RKO (cell line): ENCODE measurements at regions not wholly inside any gene's neighbourhood (a gene's known extent, or its start where the extent isn't known, plus 50 kb on each side); places are given as distances from the start of the nearest gene placed in this dataset.

Experiments
- DNase-seq: peaks from one replicate; pipeline ENCODE4 v3.0.0-alpha.2; 2016; ENCODE audit warnings: low spot score

GRCh38 chr12:90257927-90258624 is 549.4 kb upstream of the ATP2B1 start:
- no peak for DNase-seq

DNA sequence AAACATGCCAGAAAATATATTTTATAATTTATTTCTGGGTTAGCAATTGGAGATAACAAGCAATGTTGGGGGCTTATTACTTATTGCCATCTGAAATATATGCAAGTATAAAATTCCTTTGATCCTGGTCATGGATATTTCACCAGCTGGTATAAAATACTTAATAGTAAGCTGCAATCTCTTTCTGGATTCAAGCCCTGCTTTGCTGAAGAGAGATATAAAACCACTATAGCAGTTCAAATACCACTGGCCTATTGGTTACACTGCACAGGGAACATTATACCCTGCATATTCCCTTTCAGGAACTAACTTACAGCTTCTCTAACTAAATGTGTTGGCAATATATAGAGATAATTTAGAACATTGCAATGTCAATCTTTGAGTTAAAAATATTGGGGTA is 546.2 kb upstream of the ATP2B1 start:
- DNase-seq: no peak

GRCh38 chr12:90253674-90254181 is 545.1 kb upstream of the ATP2B1 start:
- peak; percentile 84 for DNase-seq

GRCh38 chr12:90253136-90253535 is 544.5 kb upstream of the ATP2B1 start:
- no peak for DNase-seq

- no peak for DNase-seq
These were observed 542.1 kb upstream of the ATP2B1 start for GRCh38 chr12:90250766-90251165.

- DNase-seq: no peak
These were observed 541.4 kb upstream of the ATP2B1 start for GRCh38 chr12:90250042-90250441.

DNA sequence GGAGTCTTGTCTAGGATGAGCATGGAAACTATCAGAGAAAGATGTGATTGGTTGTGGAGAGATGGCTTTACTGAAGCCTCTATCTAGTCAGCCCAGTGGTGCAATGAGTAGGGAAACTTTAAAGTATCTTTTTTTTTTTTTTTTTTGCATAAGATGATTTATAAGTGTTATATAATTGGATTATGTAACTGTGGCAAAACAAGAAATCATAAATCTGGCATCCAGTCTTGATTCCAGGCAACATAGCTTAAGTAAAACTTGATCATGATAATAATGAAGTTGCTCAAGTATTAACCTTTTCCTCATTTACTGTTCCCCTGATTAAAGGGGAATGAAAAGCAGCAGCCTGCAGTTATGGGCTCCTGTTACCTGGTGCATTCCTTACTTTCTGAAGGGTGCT is 538.0 kb upstream of the ATP2B1 start:
- DNase-seq: no peak

DNA sequence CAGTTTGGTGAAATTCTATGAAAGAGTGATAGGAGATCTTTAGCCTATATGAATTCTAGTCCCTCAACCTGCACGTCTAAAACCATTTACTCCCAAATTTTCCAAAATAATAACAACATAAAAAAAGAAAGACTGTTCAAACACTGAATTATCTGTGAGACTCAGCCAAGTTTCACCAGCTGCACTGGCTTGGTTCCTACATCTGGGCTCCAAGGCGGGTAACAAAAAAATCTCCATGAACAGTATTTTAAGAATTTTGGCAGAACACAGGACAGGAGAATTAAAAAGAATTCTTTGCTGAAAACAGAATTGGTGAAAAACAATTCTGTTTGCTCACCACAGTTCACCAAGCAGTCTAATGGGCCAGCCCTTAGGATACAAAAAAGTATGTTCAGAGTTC is 536.8 kb upstream of the ATP2B1 start:
- no peak for DNase-seq

- DNase-seq: no peak
These were observed 535.6 kb upstream of the ATP2B1 start for GRCh38 chr12:90244232-90244631.

- DNase-seq: no peak
These were observed 534.6 kb upstream of the ATP2B1 start for GRCh38 chr12:90243211-90243610.

DNA sequence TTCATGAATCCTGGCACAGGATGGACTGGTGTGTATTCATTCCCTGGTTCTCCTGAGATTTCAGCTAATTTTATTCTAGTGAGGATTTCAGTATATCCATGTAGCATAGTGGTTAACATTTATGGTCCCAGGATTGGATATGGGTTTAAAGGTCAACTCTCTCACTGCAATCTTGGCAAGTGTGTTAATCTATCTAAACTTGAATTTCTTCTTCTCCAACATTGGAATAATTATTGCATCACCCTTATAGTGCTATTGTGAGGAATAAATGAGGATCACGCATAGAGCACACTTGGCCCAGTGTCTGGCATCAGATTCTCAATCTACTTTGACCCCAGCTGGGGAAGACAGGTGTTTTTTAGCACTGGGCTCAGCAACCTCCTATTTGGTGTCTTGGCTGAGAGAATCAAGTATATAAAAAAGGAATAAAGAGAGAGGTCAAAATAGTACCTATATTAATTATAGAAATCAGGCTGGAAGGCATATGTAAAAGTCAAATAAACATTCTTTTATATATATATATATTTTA is 531.2 kb upstream of the ATP2B1 start:
- DNase-seq: no peak

DNA sequence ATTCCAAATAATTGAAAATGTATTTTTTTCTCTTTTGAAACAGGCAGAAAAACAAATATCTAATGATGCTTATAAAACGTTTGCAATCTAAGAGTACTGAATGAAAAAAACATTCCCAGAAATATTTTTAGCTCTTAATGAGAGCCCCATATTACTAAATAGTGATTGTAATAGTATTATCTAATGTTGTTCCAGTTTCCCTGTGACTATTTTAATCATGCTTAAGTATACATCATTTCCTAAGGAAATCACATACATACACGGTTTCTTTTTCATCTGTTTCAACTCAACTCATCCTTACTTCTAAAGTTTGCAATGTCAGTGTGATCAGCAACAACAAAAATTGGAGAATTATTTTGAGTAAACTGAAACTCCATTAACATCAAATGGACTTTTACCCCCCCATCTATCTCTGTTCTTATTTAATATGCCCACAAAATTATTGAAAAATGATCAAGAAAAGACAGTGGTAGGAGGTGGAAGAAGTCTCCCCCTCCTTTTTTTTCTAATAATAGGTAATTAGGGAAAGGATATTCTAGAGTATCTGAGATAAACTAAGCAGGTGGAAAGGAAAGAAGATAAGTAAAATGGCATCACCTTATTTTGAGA is 530.1 kb upstream of the ATP2B1 start:
- DNase-seq: no peak

GRCh38 chr12:90237841-90238240 is 529.2 kb upstream of the ATP2B1 start:
- no peak for DNase-seq

DNA sequence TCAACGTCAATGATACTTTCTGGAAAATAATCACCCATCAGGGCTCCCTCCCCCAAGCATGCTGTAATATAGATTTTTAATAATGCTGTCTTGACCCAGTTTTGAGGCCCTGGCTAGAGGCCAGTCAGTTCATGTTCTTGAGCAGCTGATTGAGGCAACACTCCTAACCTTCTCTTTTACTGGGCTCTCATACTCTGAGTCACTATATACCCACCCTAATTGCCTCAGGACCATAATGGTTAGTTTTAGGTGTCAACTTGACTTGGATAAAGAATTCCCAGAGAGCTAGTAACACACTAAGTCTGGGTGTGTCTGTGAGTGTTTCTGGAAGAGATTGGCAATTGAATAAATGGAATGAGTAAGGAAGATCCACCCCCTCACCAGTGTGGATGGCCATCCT is 527.0 kb upstream of the ATP2B1 start:
- no peak for DNase-seq

- DNase-seq: no peak
These were observed 525.8 kb upstream of the ATP2B1 start for GRCh38 chr12:90234472-90234871.

- no peak for DNase-seq
These were observed 524.8 kb upstream of the ATP2B1 start for GRCh38 chr12:90233168-90234100.

- no peak for DNase-seq
These were observed 521.0 kb upstream of the ATP2B1 start for GRCh38 chr12:90229407-90230170.

DNA sequence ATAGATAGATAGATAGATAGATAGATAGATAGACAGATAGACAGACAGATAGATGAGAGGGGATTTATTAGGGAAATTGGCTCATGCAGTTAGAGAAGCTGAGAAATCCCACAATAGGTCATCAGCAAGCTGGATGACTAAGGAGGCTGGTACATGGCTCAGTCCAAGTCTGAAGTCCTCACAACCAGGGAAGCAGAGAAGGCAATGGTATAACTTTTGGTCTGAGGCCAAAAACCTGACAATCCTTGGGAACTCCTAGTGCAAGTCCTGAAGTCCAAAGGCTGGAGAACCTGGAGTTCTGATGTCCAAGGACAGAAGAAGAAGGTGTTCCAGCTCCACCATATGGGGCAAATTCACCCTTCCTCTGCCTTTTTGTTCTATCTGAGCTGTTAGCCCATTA is 517.6 kb upstream of the ATP2B1 start:
- no peak for DNase-seq

- no peak for DNase-seq
These were observed 508.2 kb upstream of the ATP2B1 start for GRCh38 chr12:90216815-90217214.

GRCh38 chr12:90216020-90216552 is 507.4 kb upstream of the ATP2B1 start:
- no peak for DNase-seq

GRCh38 chr12:90211017-90211416 is 502.4 kb upstream of the ATP2B1 start:
- peak; percentile 73 for DNase-seq
